ENCODE measurements at regions not wholly inside any gene's neighbourhood (a gene's known extent, or its start where the extent isn't known, plus 50 kb on each side); places are given as distances from the start of the nearest gene placed in this dataset.
"Not testable (repeated sequence)": the region's sequence is repeated elsewhere in the genome, so short reads cannot be mapped to it uniquely, and the experiment has no call there.

GRCh38 chr1:239979456-239979855 lies 112.2 kb upstream of the FMN2 start:
- TF ChIP-seq JUND (IDR thresholded peaks at IDR 0.05; ENCODE audit: low read depth), result no peak
- in situ Hi-C loops (cut with HindIII; ENCODE audit: low pct_unique_long_range_greater_than_20kb, low sequenced_read_pairs), result no loop called here
- DNase-seq (ENCODE audit: low read depth in 1 of 2, low spot score in 1 of 2), result no peak

GRCh38 chr1:239982762-239983161 lies 108.9 kb upstream of the FMN2 start:
- no peak for DNase-seq (ENCODE audit: low read depth in 1 of 2, low spot score in 1 of 2)
- in situ Hi-C loops (cut with HindIII; ENCODE audit: low pct_unique_long_range_greater_than_20kb, low sequenced_read_pairs), result no loop called here

DNA sequence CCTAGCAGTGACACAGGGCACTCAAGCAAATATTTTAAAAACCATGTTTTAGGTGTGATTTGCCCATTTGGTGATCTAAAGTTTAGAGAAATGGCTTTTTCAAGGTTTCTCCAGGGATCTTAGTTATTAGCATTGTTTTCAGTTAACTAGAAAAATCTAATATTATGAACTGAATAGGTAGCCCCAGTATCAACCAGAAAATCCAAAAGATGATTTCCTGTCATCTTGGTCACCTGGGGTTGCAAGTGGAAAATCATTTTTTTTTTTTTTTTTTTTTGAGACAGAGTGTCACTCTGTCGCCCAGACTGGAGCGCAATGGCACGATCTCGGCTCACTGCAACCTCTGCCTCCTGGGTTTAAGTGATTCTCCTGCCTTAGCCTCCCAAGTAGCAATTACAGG lies 106.6 kb upstream of the FMN2 start:
- no peak for TF ChIP-seq JUND (IDR thresholded peaks at IDR 0.05; ENCODE audit: low read depth)
- no peak for DNase-seq (ENCODE audit: low read depth in 1 of 2, low spot score in 1 of 2)
- in situ Hi-C loops (cut with HindIII; ENCODE audit: low pct_unique_long_range_greater_than_20kb, low sequenced_read_pairs), result no loop called here

More at GRCh38 chr1:239982762-239983161, 108.9 kb upstream of the FMN2 start:
- no peak for TF ChIP-seq JUND (IDR thresholded peaks at IDR 0.05; ENCODE audit: low read depth)

- peak in 1 of 2 experiments; percentile 65 for DNase-seq (ENCODE audit: low read depth in 1 of 2, low spot score in 1 of 2)
These were observed 104.5 kb upstream of the FMN2 start for GRCh38 chr1:239987103-239987745.

GRCh38 chr1:239989990-239990389 lies 101.7 kb upstream of the FMN2 start:
- DNase-seq (ENCODE audit: low read depth in 1 of 2, low spot score in 1 of 2), result no peak
- TF ChIP-seq JUND (IDR thresholded peaks at IDR 0.05; ENCODE audit: low read depth), result no peak
- in situ Hi-C loops (cut with HindIII; ENCODE audit: low pct_unique_long_range_greater_than_20kb, low sequenced_read_pairs), result no loop called here

More at GRCh38 chr1:239987103-239987745, 104.5 kb upstream of the FMN2 start:
- no peak for TF ChIP-seq JUND (IDR thresholded peaks at IDR 0.05; ENCODE audit: low read depth)
- in situ Hi-C loops (cut with HindIII; ENCODE audit: low pct_unique_long_range_greater_than_20kb, low sequenced_read_pairs), result no loop called here

DNA sequence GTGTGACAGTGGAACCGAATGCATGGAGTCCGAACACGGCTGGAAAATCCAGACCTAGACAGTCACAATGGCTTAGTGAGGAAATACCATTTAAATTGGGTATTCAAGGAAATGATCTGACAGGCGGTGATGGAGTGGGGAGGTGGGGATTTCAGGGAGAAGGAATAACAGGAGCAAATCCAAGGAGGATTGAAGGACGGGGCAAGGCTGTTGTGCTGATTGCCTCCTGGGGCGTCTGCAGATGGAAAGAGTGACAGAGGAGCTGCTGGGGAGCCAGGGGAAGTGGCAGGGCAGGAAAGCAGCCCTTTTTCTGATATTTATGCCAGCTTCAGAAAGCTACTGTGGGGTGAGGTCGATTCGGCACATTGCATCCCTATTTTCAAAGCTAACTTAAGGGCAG lies 99.1 kb upstream of the FMN2 start:
- in situ Hi-C loops (cut with HindIII; ENCODE audit: low pct_unique_long_range_greater_than_20kb, low sequenced_read_pairs); DNase-seq (ENCODE audit: low read depth in 1 of 2, low spot score in 1 of 2): not testable (repeated sequence)

DNA sequence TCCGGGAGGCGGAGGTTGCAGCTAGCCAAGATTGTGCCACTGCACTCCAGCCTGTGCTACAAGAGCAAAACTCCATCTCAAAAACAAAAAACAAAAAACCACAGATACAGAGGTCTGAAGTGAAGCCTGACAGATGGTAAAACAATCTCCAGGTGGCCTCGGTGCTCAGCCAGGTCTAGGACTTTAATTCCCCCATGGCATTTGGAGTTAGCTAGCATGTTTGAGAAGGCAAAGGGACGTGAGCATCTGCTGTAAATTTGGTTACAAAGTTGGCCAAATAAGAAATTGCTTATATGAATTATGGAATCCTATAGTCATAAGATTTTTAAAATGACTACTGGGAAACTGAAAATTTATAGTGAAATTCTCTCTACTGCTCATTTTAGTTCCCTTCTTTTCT lies 98.3 kb upstream of the FMN2 start:
- in situ Hi-C loops (cut with HindIII; ENCODE audit: low pct_unique_long_range_greater_than_20kb, low sequenced_read_pairs), result no loop called here
- no peak for DNase-seq (ENCODE audit: low read depth in 1 of 2, low spot score in 1 of 2)
- no peak for TF ChIP-seq JUND (IDR thresholded peaks at IDR 0.05; ENCODE audit: low read depth)

- no peak for TF ChIP-seq JUND (IDR thresholded peaks at IDR 0.05; ENCODE audit: low read depth)
- no peak for DNase-seq (ENCODE audit: low read depth in 1 of 2, low spot score in 1 of 2)
- in situ Hi-C loops (cut with HindIII; ENCODE audit: low pct_unique_long_range_greater_than_20kb, low sequenced_read_pairs), result no loop called here
These were observed 96.4 kb upstream of the FMN2 start for GRCh38 chr1:239995281-239995680.

DNA sequence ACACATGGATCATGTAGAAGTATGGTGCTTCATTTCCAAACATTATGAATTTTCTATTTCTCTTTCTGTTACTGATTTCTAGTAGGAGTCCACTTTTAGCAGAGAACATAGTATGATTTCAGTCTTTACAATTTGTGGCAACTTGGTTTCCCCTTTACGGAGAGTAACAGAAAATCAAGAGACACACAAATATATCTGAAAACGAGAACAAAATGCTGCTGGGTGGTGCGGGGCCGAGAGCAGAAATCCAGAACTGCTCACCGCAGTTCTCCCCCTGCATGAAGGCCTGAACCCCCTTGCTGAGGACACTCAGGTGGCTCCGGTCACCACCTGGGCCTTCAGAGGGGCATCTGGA lies 94.5 kb upstream of the FMN2 start:
- no peak for DNase-seq (ENCODE audit: low read depth in 1 of 2, low spot score in 1 of 2)
- TF ChIP-seq JUND (IDR thresholded peaks at IDR 0.05; ENCODE audit: low read depth), result no peak
- in situ Hi-C loops (cut with HindIII; ENCODE audit: low pct_unique_long_range_greater_than_20kb, low sequenced_read_pairs), result no loop called here

GRCh38 chr1:239997515-239998311 lies 94.0 kb upstream of the FMN2 start:
- in situ Hi-C loops (cut with HindIII; ENCODE audit: low pct_unique_long_range_greater_than_20kb, low sequenced_read_pairs), result no loop called here
- DNase-seq (ENCODE audit: low read depth in 1 of 2, low spot score in 1 of 2), result no peak
- no peak for TF ChIP-seq JUND (IDR thresholded peaks at IDR 0.05; ENCODE audit: low read depth)

DNA sequence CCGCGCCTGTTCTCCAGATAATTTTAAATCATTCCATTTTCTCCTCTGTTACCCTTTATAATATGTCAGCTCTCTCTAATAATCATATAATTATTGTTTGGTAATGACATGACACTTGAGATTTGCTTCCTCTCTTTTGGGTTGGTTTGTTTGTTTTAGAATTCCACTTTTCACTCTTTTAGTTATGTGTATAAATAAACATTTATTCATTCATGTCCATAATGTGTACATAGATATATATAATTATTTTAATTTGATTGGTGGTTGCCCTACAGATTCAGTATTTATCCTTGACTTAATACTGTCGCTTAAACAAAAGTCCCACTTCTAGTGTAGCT lies 93.4 kb upstream of the FMN2 start:
- no peak for DNase-seq (ENCODE audit: low read depth in 1 of 2, low spot score in 1 of 2)
- in situ Hi-C loops (cut with HindIII; ENCODE audit: low pct_unique_long_range_greater_than_20kb, low sequenced_read_pairs), result no loop called here
- no peak for TF ChIP-seq JUND (IDR thresholded peaks at IDR 0.05; ENCODE audit: low read depth)

DNA sequence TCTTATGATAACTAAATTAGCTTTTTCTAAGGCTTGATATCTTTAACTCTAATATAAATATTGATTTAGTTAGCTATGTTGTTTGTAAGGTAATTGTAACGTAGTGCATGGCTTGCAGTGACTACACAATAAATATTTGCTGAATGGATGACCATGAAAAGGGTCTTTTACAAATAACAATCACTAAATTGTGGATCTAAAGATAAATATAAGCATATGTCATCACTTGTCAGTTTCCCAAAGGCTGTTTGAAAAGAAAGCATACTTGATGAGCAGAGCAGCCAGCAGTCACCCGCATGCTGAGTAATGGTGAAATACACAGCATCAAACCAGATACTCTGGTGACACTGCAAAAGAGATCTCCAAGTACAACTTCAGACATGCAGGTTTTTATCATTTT lies 92.5 kb upstream of the FMN2 start:
- in situ Hi-C loops (cut with HindIII; ENCODE audit: low pct_unique_long_range_greater_than_20kb, low sequenced_read_pairs), result no loop called here
- no peak for TF ChIP-seq JUND (IDR thresholded peaks at IDR 0.05; ENCODE audit: low read depth)
- DNase-seq (ENCODE audit: low read depth in 1 of 2, low spot score in 1 of 2), result no peak

- DNase-seq (ENCODE audit: low read depth in 1 of 2, low spot score in 1 of 2), result no peak
- TF ChIP-seq JUND (IDR thresholded peaks at IDR 0.05; ENCODE audit: low read depth), result no peak
- in situ Hi-C loops (cut with HindIII; ENCODE audit: low pct_unique_long_range_greater_than_20kb, low sequenced_read_pairs), result no loop called here
These were observed 91.0 kb upstream of the FMN2 start for GRCh38 chr1:240000634-240001033.

All from T47D (cell line).